ENCODE measurements at regions not wholly inside any gene's neighbourhood (a gene's known extent, or its start where the extent isn't known, plus 50 kb on each side); places are given as distances from the start of the nearest gene placed in this dataset.

DNA sequence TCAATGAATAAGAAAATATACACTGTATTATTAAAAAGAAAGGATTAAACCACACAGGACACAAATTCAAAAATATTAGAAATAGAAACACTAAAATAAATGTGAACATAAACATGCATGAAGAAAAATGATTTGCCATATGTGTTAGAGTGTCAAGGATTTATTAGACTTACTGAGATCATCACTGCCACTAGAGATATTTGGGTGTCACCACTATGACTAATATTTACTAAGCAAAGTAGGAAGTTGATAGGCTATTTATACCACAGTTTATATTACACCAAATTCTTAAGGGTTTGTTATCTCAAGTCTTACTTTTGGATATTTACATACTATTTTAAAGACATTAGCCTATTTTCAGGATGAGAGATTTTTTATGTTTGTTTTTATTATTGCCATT lies 575.0 kb upstream of the SGO1 start:
- TF ChIP-seq CTCF (IDR thresholded peaks at IDR 0.05) (no peak), RAD21 (conservative IDR thresholded peaks at IDR 0.05 in 1 of 2, IDR thresholded peaks at IDR 0.05 in 1 of 2) (no peak), REST (IDR thresholded peaks at IDR 0.05) (no peak), POLR2A (IDR thresholded peaks at IDR 0.05; ENCODE audit: low read length) (no peak), RFX5 (IDR thresholded peaks at IDR 0.05) (no peak)
- TF ChIP-seq, protein P1, sequence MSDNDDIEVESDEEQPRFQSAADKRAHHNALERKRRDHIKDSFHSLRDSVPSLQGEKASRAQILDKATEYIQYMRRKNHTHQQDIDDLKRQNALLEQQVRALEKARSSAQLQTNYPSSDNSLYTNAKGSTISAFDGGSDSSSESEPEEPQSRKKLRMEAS (IDR thresholded peaks at IDR 0.05): no peak

All from A549 (cell line).